Right hindlimb (tissue), 1 donor: ENCODE measurements at regions not wholly inside any gene's neighbourhood (a gene's known extent, or its start where the extent isn't known, plus 50 kb on each side); places are given as distances from the start of the nearest gene placed in this dataset.

Experiments
- DNase-seq: peaks from one replicate; pipeline ENCODE4 v3.0.0-alpha.2; 2018

GRCh38 chr7:54810401-54810800, 51.4 kb upstream of the SEC61G start:
- no peak for DNase-seq

- no peak for DNase-seq
These were observed 52.2 kb upstream of the SEC61G start for GRCh38 chr7:54811041-54811845.

- peak; percentile 47 for DNase-seq
These were observed 52.8 kb upstream of the SEC61G start for GRCh38 chr7:54811846-54812254.

- DNase-seq, result no peak
These were observed 53.8 kb upstream of the SEC61G start for GRCh38 chr7:54812756-54813322.

GRCh38 chr7:54813398-54813797, 54.4 kb upstream of the SEC61G start:
- peak; percentile 38 for DNase-seq

GRCh38 chr7:54814401-54814800, 55.4 kb upstream of the SEC61G start:
- no peak for DNase-seq

- DNase-seq, result no peak
These were observed 58.1 kb upstream of the SEC61G start for GRCh38 chr7:54817152-54817551.

GRCh38 chr7:54823776-54824175, 64.8 kb upstream of the SEC61G start:
- DNase-seq, result no peak

- DNase-seq, result no peak
These were observed 65.6 kb upstream of the SEC61G start for GRCh38 chr7:54824655-54825054.

GRCh38 chr7:54825368-54825767, 66.4 kb upstream of the SEC61G start:
- no peak for DNase-seq

GRCh38 chr7:54827734-54828133, 68.7 kb upstream of the SEC61G start:
- DNase-seq, result no peak

GRCh38 chr7:54831046-54831643, 72.1 kb upstream of the SEC61G start:
- DNase-seq, result no peak

GRCh38 chr7:54831644-54832095, 72.7 kb upstream of the SEC61G start:
- no peak for DNase-seq

GRCh38 chr7:54833001-54833467, 74.0 kb upstream of the SEC61G start:
- DNase-seq, result no peak

GRCh38 chr7:54837168-54837567, 78.2 kb upstream of the SEC61G start:
- no peak for DNase-seq

GRCh38 chr7:54837761-54838160, 78.8 kb upstream of the SEC61G start:
- DNase-seq, result no peak

- DNase-seq, result no peak
These were observed 79.3 kb upstream of the SEC61G start for GRCh38 chr7:54838175-54838910.

- peak; percentile 74 for DNase-seq
These were observed 80.7 kb upstream of the SEC61G start for GRCh38 chr7:54839575-54840213.

GRCh38 chr7:54841772-54842697, 83.0 kb upstream of the SEC61G start:
- DNase-seq, result peak; percentile 54

GRCh38 chr7:54843841-54844355, 84.9 kb upstream of the SEC61G start:
- no peak for DNase-seq

- DNase-seq, result no peak
These were observed 87.3 kb upstream of the SEC61G start for GRCh38 chr7:54846273-54846672.
